COLO829 (cell line): ENCODE measurements at regions not wholly inside any gene's neighbourhood (a gene's known extent, or its start where the extent isn't known, plus 50 kb on each side); places are given as distances from the start of the nearest gene placed in this dataset.

Source experiments
- DNase-seq: peaks from one replicate; pipeline ENCODE4 v3.0.0; 2012; ENCODE audit warnings: low spot score

DNA sequence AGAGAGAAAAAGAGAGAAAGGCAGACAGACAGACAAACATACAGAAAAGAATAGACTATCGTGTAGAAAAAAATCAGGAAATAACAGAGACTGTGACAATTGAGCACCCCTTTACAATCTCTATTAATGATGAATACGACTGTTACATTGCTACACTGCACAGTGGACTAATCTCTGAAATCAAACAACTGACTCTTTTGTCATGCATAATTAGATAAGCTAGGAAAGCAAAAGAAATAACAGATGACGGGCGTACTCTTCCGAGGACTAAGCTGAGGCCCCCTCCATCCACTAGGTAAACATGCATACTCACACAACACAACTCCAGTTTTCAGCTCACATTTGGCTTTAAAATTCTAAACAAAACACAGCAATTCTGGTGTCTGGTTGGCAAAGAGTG, 267.0 kb downstream of the NOL4 start:
- no peak for DNase-seq

DNA sequence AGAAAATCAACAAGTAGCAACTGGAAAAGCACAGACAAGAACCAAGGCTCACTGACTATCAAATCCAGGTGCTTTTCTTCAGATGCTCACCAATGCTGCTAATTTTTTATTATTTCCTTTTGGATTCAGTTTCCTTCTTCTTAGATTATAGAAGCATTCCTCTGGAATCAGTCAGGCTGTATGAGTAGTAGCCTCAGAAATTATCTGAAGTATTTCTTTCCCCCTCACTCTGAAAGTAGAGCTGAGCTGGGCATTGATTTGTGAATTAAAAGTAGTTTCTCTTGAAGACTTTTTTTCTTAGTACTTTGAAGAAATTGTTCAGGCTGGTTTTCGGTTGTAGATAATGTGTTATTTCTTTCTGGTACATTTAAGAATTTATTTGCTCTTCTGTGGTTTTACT, 273.7 kb downstream of the NOL4 start:
- DNase-seq, result no peak

DNA sequence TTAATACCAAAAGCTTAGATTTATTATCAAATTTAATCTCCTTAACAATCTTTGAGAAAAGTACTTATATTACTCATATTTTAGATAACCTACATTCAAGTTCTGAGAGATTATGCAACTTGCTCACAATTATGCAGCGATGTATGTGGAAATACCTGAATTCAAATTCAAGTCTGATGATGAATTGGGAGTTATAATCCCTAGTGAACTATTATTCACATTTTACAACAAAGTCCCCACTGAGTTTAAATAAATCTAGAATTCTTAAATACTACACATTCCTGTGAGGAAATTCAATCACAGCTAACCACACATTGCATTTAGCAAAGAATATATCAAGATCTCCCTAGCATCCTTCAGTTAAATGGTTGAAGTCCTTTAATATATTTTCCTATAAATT, 278.4 kb downstream of the NOL4 start:
- no peak for DNase-seq

DNA sequence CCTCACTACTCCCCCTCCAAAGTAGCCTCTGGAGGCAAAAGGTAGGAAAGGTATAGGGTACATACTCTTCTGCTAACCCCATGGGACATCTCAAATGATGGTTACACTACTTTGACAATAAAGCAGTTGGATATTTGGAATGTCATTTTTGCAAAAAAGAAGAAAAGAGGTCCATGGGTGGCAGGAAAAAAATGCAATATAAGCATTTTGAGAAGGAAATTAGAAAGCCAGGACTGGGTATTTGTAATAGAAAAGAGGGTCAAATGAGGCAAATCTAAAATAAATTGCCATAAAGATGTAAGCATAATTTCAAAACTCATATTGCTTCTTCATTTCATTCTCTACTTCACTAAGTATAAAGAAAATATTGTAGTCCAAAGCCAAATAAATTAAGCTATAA, 280.2 kb downstream of the NOL4 start:
- DNase-seq, result no peak

DNA sequence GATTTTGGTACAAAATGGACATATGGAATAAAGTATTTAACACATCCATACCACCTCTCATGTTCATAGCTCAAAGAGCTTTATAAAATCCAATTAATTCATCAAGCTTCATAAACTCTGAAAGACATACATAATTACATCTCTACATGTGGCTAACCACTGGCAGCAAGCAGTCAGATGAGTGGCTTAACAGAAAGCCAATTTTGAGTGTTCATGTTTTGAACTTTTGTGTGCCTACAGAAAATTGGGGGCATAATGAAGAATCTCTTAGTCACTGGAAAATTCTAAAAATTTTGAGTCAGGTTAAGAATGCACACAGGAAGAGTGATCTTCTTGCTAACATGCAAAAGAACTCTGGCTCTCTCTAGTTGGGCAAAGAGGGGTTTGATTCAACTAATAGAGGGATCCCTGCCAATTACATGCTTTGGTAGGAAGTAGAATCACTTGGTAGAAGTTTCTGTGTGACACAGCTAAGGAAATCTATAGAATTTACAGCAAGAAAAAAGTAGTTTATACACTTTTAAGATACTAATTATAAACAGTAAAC, 287.4 kb downstream of the NOL4 start:
- DNase-seq, result no peak

DNA sequence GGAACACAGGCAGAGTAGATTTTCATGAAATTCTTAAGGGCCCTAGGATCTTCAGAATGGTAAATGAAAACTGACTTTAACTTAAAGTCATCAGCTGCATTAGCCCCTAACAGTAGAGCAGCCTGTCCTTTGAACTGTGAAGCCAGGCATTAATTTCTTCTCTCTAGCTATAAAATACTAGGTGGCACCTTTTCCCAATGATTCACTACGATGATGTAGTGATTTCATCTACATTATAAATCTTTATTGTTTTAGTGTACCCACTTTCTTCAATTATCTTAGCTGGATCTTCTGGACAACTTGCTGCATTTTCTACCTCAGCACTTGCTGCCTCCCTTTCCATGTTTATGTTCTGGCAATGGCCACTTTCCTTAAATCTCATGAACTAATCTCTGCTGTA, 290.5 kb downstream of the NOL4 start:
- DNase-seq, result no peak

DNA sequence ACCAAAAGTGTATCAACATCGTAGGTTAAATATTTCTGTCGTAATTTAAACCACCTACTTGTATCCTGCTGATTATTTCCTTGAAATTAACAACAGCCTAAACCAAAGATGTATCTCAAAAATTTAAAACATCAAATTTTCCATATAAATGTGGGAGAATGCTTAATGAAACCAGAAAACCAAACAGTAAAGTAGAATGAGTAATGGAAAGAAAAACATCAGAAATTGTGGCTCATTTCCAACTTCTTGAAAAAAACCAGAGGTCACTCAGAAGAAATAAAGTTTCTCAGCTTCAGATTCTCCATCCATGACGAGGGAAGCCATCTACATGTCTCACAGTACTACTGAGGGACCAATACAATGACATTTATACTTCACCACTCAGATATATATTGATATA, 296.5 kb downstream of the NOL4 start:
- DNase-seq, result no peak

DNA sequence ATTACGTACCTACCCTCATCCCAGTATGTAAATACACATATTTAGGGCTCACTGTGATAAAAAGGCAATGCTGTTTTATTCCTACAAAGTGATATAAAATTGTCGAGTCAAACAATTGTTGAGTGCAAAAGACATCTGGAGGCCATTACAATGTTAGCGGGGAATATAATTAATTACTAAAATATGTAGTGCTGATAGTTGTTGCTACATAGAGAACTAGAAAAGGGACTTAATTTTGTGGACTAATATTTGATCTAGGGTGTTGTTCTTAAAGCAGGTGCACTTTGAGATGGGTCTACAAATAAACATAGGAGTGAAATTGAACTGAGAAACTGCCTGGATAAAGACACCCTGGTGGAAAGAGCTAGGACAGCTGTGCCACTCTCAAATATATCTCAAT, 300.1 kb downstream of the NOL4 start:
- DNase-seq, result no peak

DNA sequence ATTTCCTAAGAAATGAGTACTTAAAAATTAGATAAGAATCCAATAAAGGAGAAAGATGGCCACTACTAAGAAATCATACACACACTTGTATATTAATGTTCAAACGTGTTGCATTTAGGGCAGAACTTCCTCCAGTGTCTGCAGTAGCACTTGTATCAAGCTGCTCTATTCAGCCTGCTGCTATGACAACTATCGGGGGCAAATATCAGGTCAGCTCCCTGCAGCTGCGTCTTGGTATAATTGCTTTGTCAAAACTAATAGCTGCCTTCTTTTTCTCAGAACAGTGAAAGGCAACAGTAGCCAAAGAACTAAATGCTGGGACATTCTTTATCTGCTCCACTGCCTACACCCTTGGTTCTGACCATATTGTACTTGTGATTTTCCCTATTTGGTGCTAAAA, 300.7 kb downstream of the NOL4 start:
- DNase-seq, result no peak

DNA sequence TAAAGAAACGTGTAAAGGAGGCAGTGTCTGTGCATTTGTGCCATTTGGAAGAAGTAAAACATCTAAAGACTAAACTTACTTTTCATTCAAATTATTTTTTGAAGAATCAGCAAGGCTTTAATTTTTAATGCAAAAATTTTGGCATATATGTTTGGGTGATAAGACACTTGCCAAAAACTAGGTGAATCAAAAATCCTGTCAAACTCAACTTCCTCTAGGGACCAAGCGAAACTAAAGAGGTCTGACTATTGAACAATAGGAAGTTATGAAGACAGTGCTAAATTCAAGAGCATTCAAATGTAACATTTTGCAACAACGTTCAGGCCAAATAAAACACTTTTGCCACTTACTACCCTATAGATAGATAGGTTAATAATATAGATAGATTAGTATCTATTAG, 306.1 kb downstream of the NOL4 start:
- no peak for DNase-seq

DNA sequence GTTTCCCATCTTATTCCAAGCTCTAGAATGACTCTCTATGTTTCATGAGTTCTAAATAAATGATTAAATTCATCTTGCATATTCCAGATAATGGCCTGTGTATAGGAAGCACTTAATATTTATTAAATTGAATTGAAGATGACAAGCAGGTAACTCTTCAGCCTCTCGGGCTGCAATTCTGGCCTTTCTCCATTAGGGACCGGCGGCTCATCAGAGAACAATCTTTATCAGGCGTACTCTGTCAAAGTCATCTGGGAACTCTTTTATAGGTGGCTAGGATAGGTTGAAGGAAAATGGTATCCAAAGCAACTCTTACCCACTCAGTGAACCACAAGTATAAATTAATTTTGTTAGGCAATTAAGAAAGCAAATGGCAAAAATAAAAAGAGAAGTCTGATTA, 308.5 kb downstream of the NOL4 start:
- DNase-seq, result no peak

DNA sequence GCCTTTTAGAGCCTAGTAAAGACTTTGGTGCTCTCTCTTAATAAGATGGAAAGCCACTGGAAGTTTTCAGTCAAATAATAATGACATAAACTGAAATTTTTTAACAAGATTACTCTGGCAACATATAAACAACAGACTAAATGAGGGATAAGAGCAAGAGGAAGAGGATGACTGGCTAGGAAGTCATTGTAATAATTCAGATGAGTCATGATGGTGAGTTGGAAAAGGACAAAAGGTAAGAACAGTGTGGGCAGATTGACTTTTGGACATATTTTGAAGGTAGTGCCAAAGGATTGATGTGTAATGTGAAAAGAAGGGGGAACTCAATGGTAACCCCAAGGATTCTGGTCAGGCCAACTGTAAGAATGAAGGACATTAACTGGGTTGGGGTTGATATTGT, 310.3 kb downstream of the NOL4 start:
- no peak for DNase-seq

DNA sequence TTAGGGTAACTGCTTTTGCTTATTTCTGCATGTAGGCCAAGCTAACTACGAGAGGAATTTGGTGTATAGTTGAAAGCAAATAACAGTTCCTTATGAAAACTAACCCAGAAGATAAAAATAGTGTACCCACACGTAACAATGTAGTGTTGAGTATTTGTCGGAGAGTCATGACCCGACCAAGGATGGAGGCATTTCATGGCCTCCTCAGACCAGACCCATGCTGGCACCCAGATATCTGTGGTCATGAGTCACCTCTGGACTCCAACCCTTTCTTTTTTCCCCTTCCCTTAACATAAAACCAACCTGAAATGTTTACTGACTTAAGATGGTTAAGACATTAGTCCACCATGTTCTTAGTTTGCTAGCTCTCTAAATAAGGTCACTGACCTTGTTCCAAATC, 318.7 kb downstream of the NOL4 start:
- no peak for DNase-seq

DNA sequence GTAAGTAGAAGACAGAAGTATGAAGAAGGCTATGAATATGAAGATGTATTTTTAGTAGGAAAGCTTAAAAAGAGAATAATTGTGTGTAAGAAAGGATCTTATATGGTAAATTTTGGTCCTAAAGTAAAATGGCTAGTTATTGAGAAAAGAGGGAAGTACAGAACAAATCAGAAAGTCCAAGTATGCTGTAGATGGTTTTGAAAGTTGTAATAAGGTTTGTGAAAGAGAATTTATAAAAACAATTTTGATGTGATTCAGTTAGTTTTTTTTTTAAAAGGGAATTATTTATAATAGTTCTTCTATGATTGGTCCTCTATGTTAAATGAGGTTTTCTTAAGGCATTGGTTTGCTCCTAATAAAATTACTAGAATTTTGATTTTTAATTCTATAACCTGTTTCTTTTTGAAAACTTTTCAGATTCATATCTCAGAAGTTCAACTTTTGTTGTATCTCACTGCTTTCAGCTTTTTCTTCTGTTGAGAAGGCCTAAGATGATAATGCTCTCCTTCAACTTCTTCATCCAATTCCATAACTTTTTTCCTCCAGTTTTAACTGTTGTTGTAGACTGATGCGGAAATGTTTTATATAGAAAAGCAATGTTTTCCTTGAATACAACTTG, 322.7 kb downstream of the NOL4 start:
- no peak for DNase-seq

DNA sequence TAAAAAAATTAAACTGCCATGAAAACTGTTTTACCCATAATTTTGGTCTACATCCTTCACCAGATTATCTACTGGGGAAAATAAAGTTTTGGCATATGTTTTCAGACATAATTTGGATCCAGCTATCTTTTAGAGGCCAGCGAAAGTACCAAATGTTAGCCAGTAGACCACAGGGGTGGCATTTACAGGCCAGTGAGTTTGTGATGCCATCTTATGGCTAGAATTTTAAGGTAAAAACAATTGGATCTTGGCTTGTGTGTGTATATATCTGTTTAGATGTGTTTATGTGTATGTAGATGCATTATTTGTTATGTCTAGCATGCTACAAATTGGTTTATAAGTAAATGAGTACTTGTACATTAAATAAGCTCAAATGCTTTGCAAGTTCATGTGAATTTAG, 322.6 kb downstream of the ASXL3 start:
- no peak for DNase-seq

DNA sequence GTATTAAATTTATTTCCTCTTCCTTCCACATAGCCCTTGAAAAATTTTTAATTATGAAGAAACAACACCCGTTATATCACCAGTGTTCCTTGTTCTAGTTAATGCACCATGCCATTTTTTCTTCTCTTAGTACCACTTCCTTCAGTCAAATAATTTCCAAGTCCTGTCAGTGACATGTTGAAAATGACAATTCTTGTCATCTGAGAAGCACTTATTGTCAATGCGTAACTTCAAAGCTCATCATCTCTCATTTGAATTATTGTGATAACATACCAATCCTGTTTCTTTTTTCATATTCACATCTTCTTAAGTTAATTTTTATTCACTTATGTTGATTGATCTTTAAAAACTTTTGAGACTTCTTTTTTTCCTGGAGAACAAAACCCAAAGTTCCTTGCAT, 320.4 kb downstream of the ASXL3 start:
- no peak for DNase-seq

DNA sequence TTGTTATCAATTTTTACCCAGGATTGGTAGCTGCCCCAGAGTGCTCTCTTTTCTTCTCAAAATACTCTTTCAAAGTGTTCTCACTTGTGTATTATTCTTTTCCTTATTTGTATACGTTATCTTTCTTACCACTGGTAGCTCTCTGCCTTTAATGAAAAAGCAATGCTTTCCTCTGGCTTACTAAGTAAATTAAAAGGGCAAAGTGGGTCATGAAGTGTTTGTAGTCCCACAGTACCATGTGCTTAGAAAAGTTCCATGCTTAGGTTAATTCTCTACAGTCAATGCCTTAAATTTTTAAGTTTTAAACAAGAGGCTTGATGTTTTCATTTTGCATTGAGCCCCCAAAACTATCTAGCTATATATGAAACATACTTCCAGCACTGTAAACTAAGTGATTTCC, 300.2 kb downstream of the ASXL3 start:
- no peak for DNase-seq

DNA sequence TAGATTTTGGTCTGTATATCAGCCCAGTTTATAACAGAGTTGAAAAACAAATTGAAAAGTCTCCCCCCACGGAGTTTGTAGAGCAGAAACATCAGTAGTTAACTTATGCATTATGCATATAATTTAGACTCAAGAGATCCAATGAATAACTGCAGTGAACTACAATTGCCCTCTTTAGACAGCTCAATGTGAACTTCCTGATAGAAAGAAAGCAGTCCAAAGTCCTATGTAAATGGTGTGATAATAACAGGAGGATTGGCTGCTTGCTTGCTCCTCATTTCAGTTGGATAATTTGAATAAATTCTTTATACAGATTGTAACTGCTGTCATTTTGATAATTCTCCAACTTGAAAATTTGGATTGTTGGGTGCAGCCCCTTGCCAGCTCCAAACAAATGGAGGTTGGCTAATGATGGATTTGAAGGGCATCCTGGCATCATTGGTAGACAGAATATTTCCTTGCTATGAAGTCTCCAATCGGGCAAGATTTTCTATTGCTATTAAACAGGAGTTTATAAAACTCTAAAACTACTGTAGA, 297.1 kb downstream of the ASXL3 start:
- no peak for DNase-seq

DNA sequence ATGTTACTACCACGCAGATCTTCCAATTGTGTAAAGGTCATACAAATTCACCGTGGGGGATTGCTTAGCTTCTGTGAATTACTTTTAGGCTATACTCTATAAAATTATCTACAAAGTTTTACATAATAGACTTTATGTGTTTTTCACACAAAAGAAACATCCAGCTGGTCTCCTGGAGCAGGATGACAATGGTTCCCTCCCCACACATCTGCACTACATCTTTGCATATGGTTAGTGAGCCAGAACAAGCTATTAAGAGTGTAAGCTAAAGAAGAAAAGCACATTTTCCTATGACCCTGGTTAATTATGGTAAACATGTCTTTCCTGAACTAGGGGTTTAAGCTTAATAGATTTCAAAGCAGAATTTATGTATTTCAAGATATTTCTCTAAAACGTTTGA, 295.1 kb downstream of the ASXL3 start:
- DNase-seq, result no peak

DNA sequence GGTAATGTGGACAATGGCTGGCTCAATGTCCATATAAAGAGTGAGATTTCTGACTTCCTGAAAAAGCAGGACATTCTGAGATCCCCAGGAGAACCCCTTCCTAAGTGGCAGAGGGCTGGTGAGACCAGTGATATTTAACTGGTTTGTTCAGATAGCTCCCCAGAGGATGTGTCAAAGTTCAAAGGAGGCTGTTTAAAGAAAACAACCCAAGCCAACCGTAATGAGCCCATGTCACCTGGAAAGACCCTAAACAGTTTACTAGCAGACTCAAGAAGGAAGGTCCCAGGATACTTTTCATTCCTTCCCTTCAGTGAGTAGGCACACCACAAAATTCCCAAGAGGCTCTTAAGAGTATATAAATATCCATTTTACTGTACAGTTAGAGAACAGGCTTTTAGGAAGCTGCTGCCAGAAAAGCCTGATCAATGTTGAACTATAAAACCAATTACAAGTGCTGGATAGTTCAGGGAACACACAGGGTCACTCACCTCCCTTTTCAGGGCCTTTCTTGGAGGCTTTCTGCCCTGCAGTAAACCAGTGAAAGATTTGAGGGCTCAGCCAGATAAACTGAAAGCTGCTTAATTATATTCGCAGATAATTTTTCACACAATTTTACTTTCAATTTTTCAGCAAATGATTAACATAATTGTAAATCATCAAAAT, 293.5 kb downstream of the ASXL3 start:
- DNase-seq, result no peak

DNA sequence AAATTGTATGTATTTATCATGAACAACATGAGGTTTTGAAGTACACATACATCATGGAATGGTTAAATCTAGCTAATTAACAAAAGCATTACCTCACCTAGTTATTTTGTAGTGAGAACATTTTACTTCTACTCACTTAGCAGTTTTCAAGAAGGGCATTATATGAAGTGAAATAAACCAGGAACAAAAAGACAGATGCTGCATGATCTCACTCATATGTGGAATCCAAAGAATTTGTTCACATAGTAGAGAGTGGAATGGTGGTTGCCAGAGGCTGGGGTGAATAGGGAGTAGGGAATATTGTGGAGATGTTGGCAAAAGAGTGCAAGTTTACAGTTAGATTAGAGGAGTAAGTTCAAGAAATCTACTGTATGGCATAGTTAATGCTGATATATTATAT, 292.0 kb downstream of the ASXL3 start:
- no peak for DNase-seq

DNA sequence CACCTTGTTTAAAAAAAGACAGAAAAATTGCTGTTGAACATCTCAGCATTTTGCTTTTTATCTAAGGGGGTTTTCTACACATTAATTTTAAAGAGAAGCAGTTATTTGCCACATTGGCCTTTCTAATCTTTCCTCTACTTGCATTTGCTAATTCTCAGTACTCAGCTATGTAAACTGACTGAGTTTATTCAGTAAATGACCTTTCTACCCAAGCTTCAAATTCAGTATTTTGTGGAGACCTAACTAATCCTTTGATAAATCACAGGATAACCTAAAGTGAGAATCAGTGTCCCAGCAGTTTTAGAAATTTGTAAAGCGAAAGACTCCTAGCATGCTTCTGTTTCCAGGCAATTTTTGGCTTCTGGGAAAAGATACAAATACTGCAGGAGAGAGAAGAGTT, 288.4 kb downstream of the ASXL3 start:
- DNase-seq, result no peak

DNA sequence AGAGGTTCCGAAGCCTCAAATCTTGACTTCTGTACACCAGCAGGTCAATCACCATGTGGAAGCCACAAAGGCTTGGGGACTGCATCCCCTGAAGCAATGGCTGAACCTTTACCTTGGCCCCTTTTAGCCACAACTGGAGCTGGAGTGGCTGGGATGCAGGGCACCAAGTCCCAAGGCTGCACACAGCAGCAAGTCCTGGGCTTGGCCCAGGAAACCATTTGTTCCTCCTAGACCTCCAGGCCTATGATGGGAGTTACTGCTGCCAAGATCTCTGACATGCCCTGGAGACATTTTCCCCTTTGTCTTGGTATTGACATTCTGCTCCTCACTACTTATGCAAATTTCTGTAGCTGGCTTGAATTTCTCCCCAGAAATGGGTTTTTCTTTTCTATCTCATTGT, 285.9 kb downstream of the ASXL3 start:
- DNase-seq, result no peak

DNA sequence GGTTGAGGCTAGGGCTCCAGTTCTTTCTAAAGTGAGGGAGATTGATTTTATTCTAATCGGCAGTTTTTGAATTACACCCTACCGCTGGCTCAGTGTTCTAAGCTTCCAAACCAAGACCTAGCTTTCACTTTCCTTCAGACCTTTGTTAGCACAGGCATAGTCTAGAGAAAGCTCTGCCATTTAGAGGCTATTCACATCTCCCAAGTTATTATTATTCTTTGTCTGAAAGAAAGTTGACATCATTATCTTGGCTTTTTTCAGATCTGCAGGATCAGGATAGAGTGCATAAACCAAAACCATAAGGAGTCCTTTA, 276.8 kb downstream of the ASXL3 start:
- no peak for DNase-seq
